Neural progenitor cell (in vitro differentiated cells): ENCODE measurements at regions not wholly inside any gene's neighbourhood (a gene's known extent, or its start where the extent isn't known, plus 50 kb on each side); places are given as distances from the start of the nearest gene placed in this dataset.

ENCODE experiments used
- DNase-seq: peaks from one replicate; pipeline ENCODE4 v3.0.0-alpha.2; 2016; ENCODE audit warnings: low spot score
- H2AFZ ChIP-seq: fragments of 200-600 bp; sonication (generic); replicated peaks from 2 replicates; pipeline ENCODE4 v1.6.1; 2016; ENCODE audit warnings: antibody characterized with exemption
- H3F3A ChIP-seq: fragments of 200-600 bp; sonication (generic); 2 replicates; pipeline ENCODE4 v1.6.1; 2016; ENCODE audit warnings: antibody characterized with exemption, low read depth
- H3K27ac ChIP-seq: fragments of 200-600 bp; sonication (generic); 2 replicates; pipeline ENCODE4 v1.5.1; 2016; ENCODE audit warnings: mild to moderate bottlenecking
- H3K27me3 ChIP-seq: fragments of 200-600 bp; sonication (generic); 2 replicates; pipeline ENCODE4 v1.6.1; 2016; ENCODE audit warnings: mild to moderate bottlenecking, moderate library complexity
- H3K36me3 ChIP-seq: fragments of 200-600 bp; sonication (generic); 2 replicates; pipeline ENCODE4 v1.5.1; 2016
- H3K4me1 ChIP-seq: fragments of 200-600 bp; sonication (generic); 2 replicates; pipeline ENCODE4 v1.6.1; 2016; ENCODE audit warnings: mixed run types
- H3K4me2 ChIP-seq: fragments of 200-600 bp; sonication (generic); 2 replicates; pipeline ENCODE4 v1.6.1; 2016
- H3K4me3 ChIP-seq: fragments of 200-600 bp; sonication (generic); 2 replicates; pipeline ENCODE4 v1.5.1; 2016
- H3K79me2 ChIP-seq: fragments of 200-600 bp; sonication (generic); 2 replicates; pipeline ENCODE4 v1.6.1; 2016; ENCODE audit warnings: low read depth
- H3K9ac ChIP-seq: fragments of 200-600 bp; sonication (generic); 2 replicates; pipeline ENCODE4 v1.6.1; 2016
- H3K9me3 ChIP-seq: fragments of 200-600 bp; sonication (generic); 2 replicates; pipeline ENCODE4 v1.5.1; 2016; ENCODE audit warnings: low read depth
- H4K20me1 ChIP-seq: fragments of 200-600 bp; sonication (generic); 2 replicates; pipeline ENCODE4 v1.6.1; 2016; ENCODE audit warnings: low read depth
- H3K27ac Mint-ChIP-seq: 3 replicates; pipeline ENCODE4 v1.8.0; 2021; ENCODE audit warnings: mixed read lengths
- H3K27me3 Mint-ChIP-seq: 2 replicates; pipeline ENCODE4 v1.8.0; 2022; ENCODE audit warnings: low read depth, mild to moderate bottlenecking, inconsistent platforms, moderate library complexity, mixed read lengths; ENCODE audit not compliant: insufficient read depth
- H3K36me3 Mint-ChIP-seq: 3 replicates; pipeline ENCODE4 v1.8.0; 2021; ENCODE audit warnings: mixed read lengths
- H3K4me1 Mint-ChIP-seq: 3 replicates; pipeline ENCODE4 v1.8.0; 2021; ENCODE audit warnings: mixed read lengths
- H3K4me3 Mint-ChIP-seq: 3 replicates; pipeline ENCODE4 v1.8.0; 2021; ENCODE audit warnings: mild to moderate bottlenecking, moderate library complexity, mixed read lengths
- H3K9me3 Mint-ChIP-seq: 3 replicates; pipeline ENCODE4 v1.8.0; 2020; ENCODE audit warnings: mixed read lengths
- EZH2 ChIP-seq: fragments of 200-600 bp; sonication (generic); IDR thresholded peaks from 2 replicates; pipeline ENCODE4 v1.6.1; 2017; ENCODE audit warnings: antibody characterized with exemption, mild to moderate bottlenecking, moderate library complexity
- EZH2phosphoT487 ChIP-seq: fragments of 200-600 bp; sonication (generic); IDR thresholded peaks from 2 replicates; pipeline ENCODE4 v1.6.1; 2017; ENCODE audit warnings: antibody characterized with exemption
- TF ChIP-seq, protein P1 (sequence below): fragments of 200-600 bp; sonication (generic); IDR thresholded peaks from 2 replicates; pipeline ENCODE4 v1.5.1; 2017; ENCODE audit warnings: antibody characterized with exemption, mild to moderate bottlenecking

DNA sequence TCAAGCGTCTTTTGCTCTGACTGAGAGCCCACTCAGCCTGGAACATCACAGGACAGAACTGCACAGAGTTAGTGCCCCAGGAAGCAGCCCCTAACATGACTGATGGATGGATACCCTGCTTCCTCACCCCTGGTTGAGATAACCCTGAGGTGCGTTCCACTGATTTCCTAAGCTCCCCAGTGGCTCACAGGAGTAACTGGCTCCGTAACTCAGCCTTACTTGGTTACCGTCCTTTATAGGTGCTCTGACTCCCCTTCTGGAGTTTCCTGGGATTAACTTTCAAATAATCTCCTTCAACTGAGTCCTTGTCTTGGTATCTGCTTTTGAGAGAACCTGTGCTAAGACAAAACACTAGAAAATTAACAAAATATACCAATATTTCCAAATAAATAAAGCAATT is 449.5 kb downstream of the AGTPBP1 start:
- Histone ChIP-seq H3K4me2 (no peak overlapping the region), H2AFZ (no peak overlapping the region), H3K27me3 (no peaks in the 10 kb centered on the region), H4K20me1 (no peaks in the 10 kb centered on the region), H3K27ac (no peak overlapping the region), H3K9ac (no peak overlapping the region), H3K4me3 (no peak overlapping the region), H3K79me2 (no peaks in the 10 kb centered on the region), H3K4me1 (no peaks in the 10 kb centered on the region), H3K36me3 (no peaks in the 10 kb centered on the region), H3F3A (no peaks in the 10 kb centered on the region), H3K9me3 (no peaks in the 10 kb centered on the region)
- no peaks in the 10 kb centered on the region for H3K36me3 Mint-ChIP-seq
- no peak for TF ChIP-seq EZH2
- TF ChIP-seq EZH2phosphoT487 = no peak
- TF ChIP-seq, protein P1, sequence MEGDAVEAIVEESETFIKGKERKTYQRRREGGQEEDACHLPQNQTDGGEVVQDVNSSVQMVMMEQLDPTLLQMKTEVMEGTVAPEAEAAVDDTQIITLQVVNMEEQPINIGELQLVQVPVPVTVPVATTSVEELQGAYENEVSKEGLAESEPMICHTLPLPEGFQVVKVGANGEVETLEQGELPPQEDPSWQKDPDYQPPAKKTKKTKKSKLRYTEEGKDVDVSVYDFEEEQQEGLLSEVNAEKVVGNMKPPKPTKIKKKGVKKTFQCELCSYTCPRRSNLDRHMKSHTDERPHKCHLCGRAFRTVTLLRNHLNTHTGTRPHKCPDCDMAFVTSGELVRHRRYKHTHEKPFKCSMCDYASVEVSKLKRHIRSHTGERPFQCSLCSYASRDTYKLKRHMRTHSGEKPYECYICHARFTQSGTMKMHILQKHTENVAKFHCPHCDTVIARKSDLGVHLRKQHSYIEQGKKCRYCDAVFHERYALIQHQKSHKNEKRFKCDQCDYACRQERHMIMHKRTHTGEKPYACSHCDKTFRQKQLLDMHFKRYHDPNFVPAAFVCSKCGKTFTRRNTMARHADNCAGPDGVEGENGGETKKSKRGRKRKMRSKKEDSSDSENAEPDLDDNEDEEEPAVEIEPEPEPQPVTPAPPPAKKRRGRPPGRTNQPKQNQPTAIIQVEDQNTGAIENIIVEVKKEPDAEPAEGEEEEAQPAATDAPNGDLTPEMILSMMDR = no peak
- H3K4me3 Mint-ChIP-seq = no peak overlapping the region
- DNase-seq = no peak
- H3K4me1 Mint-ChIP-seq = no peaks in the 10 kb centered on the region
- H3K27me3 Mint-ChIP-seq = peaks cover 2% of the 10 kb centered on the region
- peaks cover 9% of the 10 kb centered on the region for H3K9me3 Mint-ChIP-seq
- H3K27ac Mint-ChIP-seq = no peak overlapping the region

DNA sequence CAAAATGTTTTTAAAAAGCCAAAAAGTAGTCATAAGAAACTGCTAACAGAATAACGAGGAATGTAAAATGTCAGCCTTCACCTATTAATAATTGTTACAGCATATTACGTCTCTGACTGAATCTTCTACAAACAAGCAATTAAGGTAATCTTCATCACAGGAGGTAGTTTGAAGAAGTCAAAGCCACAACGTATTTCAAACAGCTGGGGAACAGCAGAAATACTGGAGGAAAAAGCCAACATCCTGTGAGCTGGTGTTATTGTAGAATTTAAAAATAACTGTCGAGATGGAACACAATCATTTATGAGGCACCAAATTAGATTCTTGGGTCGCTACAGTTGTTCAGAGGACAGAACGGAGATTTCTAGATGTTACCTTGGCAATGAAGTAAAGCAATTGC is 450.5 kb downstream of the AGTPBP1 start:
- Mint-ChIP-seq H3K36me3 (no peaks in the 10 kb centered on the region), H3K4me1 (no peaks in the 10 kb centered on the region), H3K27me3 (peaks cover 2% of the 10 kb centered on the region), H3K4me3 (no peak overlapping the region), H3K27ac (no peak overlapping the region), H3K9me3 (peaks cover 8% of the 10 kb centered on the region)
- Histone ChIP-seq H3K79me2 (no peaks in the 10 kb centered on the region), H3K36me3 (no peaks in the 10 kb centered on the region), H2AFZ (no peak overlapping the region), H3F3A (no peaks in the 10 kb centered on the region), H3K27ac (no peak overlapping the region), H3K4me1 (no peaks in the 10 kb centered on the region), H3K9ac (no peak overlapping the region), H3K27me3 (no peaks in the 10 kb centered on the region), H3K9me3 (no peaks in the 10 kb centered on the region), H3K4me2 (no peak overlapping the region), H4K20me1 (no peaks in the 10 kb centered on the region), H3K4me3 (no peak overlapping the region)
- no peak for DNase-seq
- TF ChIP-seq EZH2 = no peak

DNA sequence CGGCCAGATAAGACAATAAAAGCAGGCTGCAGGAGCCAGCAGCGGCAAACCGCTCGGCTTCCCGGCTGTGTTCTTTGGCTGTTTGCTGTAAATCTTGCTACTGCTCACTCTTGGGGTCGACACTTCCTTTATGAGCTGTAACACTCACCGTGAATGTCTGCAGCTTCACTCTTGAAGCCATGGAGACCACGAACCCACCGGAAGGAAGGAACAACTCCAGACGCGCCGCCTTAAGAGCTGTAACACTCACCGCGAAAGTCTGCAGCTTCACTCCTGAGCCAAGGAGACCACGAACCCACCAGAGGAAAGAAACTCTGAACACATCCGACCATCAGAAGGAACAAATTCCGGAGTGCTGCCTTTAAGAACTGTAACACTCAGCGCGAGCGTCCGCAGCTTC is 451.7 kb downstream of the AGTPBP1 start:
- Histone ChIP-seq H3K4me1 (no peaks in the 10 kb centered on the region), H3K27me3 (no peaks in the 10 kb centered on the region), H3F3A (no peaks in the 10 kb centered on the region), H3K9ac (no peak overlapping the region), H2AFZ (no peak overlapping the region), H3K4me3 (no peak overlapping the region), H3K36me3 (no peaks in the 10 kb centered on the region), H3K79me2 (no peaks in the 10 kb centered on the region), H3K4me2 (no peak overlapping the region), H3K27ac (no peak overlapping the region), H4K20me1 (no peaks in the 10 kb centered on the region), H3K9me3 (no peaks in the 10 kb centered on the region)
- Mint-ChIP-seq H3K27ac (no peak overlapping the region), H3K27me3 (peaks cover 2% of the 10 kb centered on the region), H3K4me1 (no peaks in the 10 kb centered on the region), H3K9me3 (peaks cover 8% of the 10 kb centered on the region), H3K4me3 (no peak overlapping the region), H3K36me3 (no peaks in the 10 kb centered on the region)
- TF ChIP-seq, protein P1 = no peak
- TF ChIP-seq EZH2phosphoT487 (no peak), EZH2 (no peak)
- DNase-seq = no peak

DNA sequence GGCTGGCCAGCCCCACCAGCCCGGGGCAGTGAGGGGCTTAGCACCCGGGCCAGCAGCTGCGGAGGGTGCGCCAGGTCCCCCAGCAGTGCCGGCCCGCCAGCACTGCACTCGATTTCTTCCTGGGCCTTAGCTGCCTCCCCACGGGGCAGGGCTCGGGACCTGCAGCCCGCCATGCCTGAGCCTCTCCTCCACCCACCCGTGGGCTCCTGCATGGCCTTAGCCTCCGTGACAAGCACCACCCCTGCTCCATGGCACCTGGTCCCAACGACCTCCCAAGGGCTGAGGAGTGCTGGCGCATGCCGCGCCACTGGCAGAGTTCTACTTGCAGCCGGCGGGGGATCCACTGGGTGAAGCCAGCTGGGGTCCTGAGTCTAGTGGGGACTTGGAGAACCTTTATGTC is 452.6 kb downstream of the AGTPBP1 start:
- Histone ChIP-seq H3K9me3 (no peaks in the 10 kb centered on the region), H3F3A (no peaks in the 10 kb centered on the region), H3K27me3 (no peaks in the 10 kb centered on the region), H3K36me3 (no peaks in the 10 kb centered on the region), H2AFZ (no peak overlapping the region), H3K4me2 (no peak overlapping the region), H4K20me1 (no peaks in the 10 kb centered on the region), H3K79me2 (no peaks in the 10 kb centered on the region), H3K4me1 (no peaks in the 10 kb centered on the region), H3K4me3 (no peak overlapping the region), H3K9ac (no peak overlapping the region), H3K27ac (no peak overlapping the region)
- no peaks in the 10 kb centered on the region for H3K36me3 Mint-ChIP-seq
- peaks cover 8% of the 10 kb centered on the region for H3K9me3 Mint-ChIP-seq
- TF ChIP-seq, protein P1 = no peak
- TF ChIP-seq EZH2phosphoT487 (no peak), EZH2 (no peak)
- H3K27ac Mint-ChIP-seq = no peak overlapping the region
- DNase-seq = no peak
- H3K4me3 Mint-ChIP-seq = no peak overlapping the region
- H3K27me3 Mint-ChIP-seq = peaks cover 2% of the 10 kb centered on the region
- no peaks in the 10 kb centered on the region for H3K4me1 Mint-ChIP-seq
